ENCODE measurements at regions not wholly inside any gene's neighbourhood (a gene's known extent, or its start where the extent isn't known, plus 50 kb on each side); places are given as distances from the start of the nearest gene placed in this dataset.

GRCh38 chr5:166377756-166378155 lies 1913.7 kb upstream of the WWC1 start:
- DNase-seq = no peak

- no peak for DNase-seq
These were observed 1911.9 kb upstream of the WWC1 start for GRCh38 chr5:166379517-166379916.

- no peak for DNase-seq
These were observed 1909.4 kb upstream of the WWC1 start for GRCh38 chr5:166382031-166382430.

GRCh38 chr5:166398131-166398530 lies 1893.3 kb upstream of the WWC1 start:
- no peak for DNase-seq

- DNase-seq = no peak
These were observed 1891.7 kb upstream of the WWC1 start for GRCh38 chr5:166399781-166400180.

GRCh38 chr5:166401391-166401790 lies 1890.1 kb upstream of the WWC1 start:
- DNase-seq = no peak

GRCh38 chr5:166412191-166412590 lies 1879.3 kb upstream of the WWC1 start:
- DNase-seq = no peak

GRCh38 chr5:166427211-166427610 lies 1864.2 kb upstream of the WWC1 start:
- no peak for DNase-seq

GRCh38 chr5:166428264-166428803 lies 1863.1 kb upstream of the WWC1 start:
- DNase-seq = no peak

GRCh38 chr5:166430491-166431319 lies 1860.7 kb upstream of the WWC1 start:
- no peak for DNase-seq

GRCh38 chr5:166431456-166431855 lies 1860.0 kb upstream of the WWC1 start:
- DNase-seq = no peak

- DNase-seq = no peak
These were observed 1857.8 kb upstream of the WWC1 start for GRCh38 chr5:166433679-166434078.

GRCh38 chr5:166436872-166437271 lies 1854.6 kb upstream of the WWC1 start:
- DNase-seq = no peak

GRCh38 chr5:166486348-166486747 lies 1805.1 kb upstream of the WWC1 start:
- no peak for DNase-seq

GRCh38 chr5:166488560-166488959 lies 1802.9 kb upstream of the WWC1 start:
- DNase-seq = no peak

GRCh38 chr5:166493040-166493439 lies 1798.4 kb upstream of the WWC1 start:
- no peak for DNase-seq

GRCh38 chr5:166493612-166494011 lies 1797.8 kb upstream of the WWC1 start:
- DNase-seq = no peak

- no peak for DNase-seq
These were observed 1793.8 kb upstream of the WWC1 start for GRCh38 chr5:166497496-166498104.

- DNase-seq = no peak
These were observed 1791.8 kb upstream of the WWC1 start for GRCh38 chr5:166499447-166500240.

GRCh38 chr5:166503506-166503905 lies 1787.9 kb upstream of the WWC1 start:
- DNase-seq = no peak

GRCh38 chr5:166505067-166505466 lies 1786.4 kb upstream of the WWC1 start:
- DNase-seq = no peak

- no peak for DNase-seq
These were observed 1785.9 kb upstream of the WWC1 start for GRCh38 chr5:166505544-166505943.

- DNase-seq = no peak
These were observed 1783.5 kb upstream of the WWC1 start for GRCh38 chr5:166507810-166508425.
